HEK293 (cell line): ENCODE measurements at regions not wholly inside any gene's neighbourhood (a gene's known extent, or its start where the extent isn't known, plus 50 kb on each side); places are given as distances from the start of the nearest gene placed in this dataset.

Experiments used
- CTCF ChIA-PET: fragments of 350-600 bp; formaldehyde crosslinking; extraction: SDS; loops from one replicate; lab custom pipeline; 2021; ENCODE audit warnings: antibody characterized with exemption; lab: Yijun Ruan, JAX
- POLR2A ChIA-PET: fragments of 300-600 bp; formaldehyde crosslinking; extraction: SDS; loops from one replicate; lab custom pipeline; 2020; ENCODE audit warnings: antibody characterized with exemption, inconsistent platforms; lab: Yijun Ruan, JAX
- H3K27ac ChIP-seq: fragments of 200-500 bp; sonication (Bioruptor generic); 2 replicates; pipeline ENCODE4 v1.5.1; 2014; ENCODE audit warnings: low read depth, low read length, control low read depth, inconsistent platforms; ENCODE audit errors: extremely low read depth
- H3K36me3 ChIP-seq, 2 experiments: fragments of 200-500 bp in 1 of 2; sonication (Bioruptor generic) in 1 of 2; 1 replicate in 1 of 2; 2 replicates in 1 of 2; pipeline ENCODE4 v1.5.1; 2014 to 2017; ENCODE audit warnings: inconsistent platforms in 2 of 2, low read length in 2 of 2; ENCODE audit not compliant: control insufficient read depth in 2 of 2, insufficient read depth in 1 of 2
- H3K4me1 ChIP-seq: fragments of 200-500 bp; sonication (Bioruptor generic); 2 replicates; pipeline ENCODE4 v1.5.1; 2014; ENCODE audit warnings: mild to moderate bottlenecking, low read length, inconsistent platforms; ENCODE audit not compliant: control insufficient read depth, insufficient read depth
- H3K4me3 ChIP-seq: 2 replicates; pipeline ENCODE4 v1.5.1; 2011; ENCODE audit warnings: low read depth, mild to moderate bottlenecking, control low read depth, low read length, moderate library complexity
- H3K9me3 ChIP-seq: fragments of 200-500 bp; sonication (Bioruptor generic); 2 replicates; pipeline ENCODE4 v1.5.1; 2014; ENCODE audit warnings: low read depth, low read length, inconsistent platforms; ENCODE audit not compliant: control insufficient read depth, insufficient read depth
- GLIS2 ChIP-seq: fragments of 450-650 bp; formaldehyde crosslinking; IDR thresholded peaks from 2 replicates; pipeline ENCODE4 v1.5.1; 2016; ENCODE audit warnings: missing biosample characterization, missing genetic modification characterization
- HOXC10 ChIP-seq: sonication (generic); formaldehyde crosslinking; IDR thresholded peaks from 2 replicates; pipeline ENCODE4 v1.8.1; 2023; ENCODE audit warnings: mild to moderate bottlenecking, missing genetic modification reagents
- MZF1 ChIP-seq: fragments of 450-650 bp; formaldehyde crosslinking; IDR thresholded peaks from 2 replicates; pipeline ENCODE4 v1.5.1; 2017; ENCODE audit warnings: missing biosample characterization, missing genetic modification characterization, borderline replicate concordance
- SP7 ChIP-seq: fragments of 450-650 bp; formaldehyde crosslinking; IDR thresholded peaks from 2 replicates; pipeline ENCODE4 v1.5.1; 2016; ENCODE audit warnings: missing biosample characterization, missing genetic modification characterization
- YY1 ChIP-seq: fragments of 450-650 bp; formaldehyde crosslinking; IDR thresholded peaks from 2 replicates; pipeline ENCODE4 v1.5.1; 2018; ENCODE audit warnings: missing biosample characterization, missing genetic modification characterization
- ZNF138 ChIP-seq: fragments of 450-650 bp; formaldehyde crosslinking; IDR thresholded peaks from 2 replicates; pipeline ENCODE4 v1.5.1; 2016; ENCODE audit warnings: missing biosample characterization, missing genetic modification characterization, borderline replicate concordance
- ZNF169 ChIP-seq: fragments of 450-650 bp; formaldehyde crosslinking; IDR thresholded peaks from 2 replicates; pipeline ENCODE4 v1.5.1; 2016; ENCODE audit warnings: missing biosample characterization, missing genetic modification characterization
- ZNF2 ChIP-seq: fragments of 450-650 bp; formaldehyde crosslinking; IDR thresholded peaks from 2 replicates; pipeline ENCODE4 v1.5.1; 2016; ENCODE audit warnings: missing biosample characterization, missing genetic modification characterization
- ZNF248 ChIP-seq: fragments of 450-650 bp; formaldehyde crosslinking; IDR thresholded peaks from 2 replicates; pipeline ENCODE4 v1.5.1; 2017; ENCODE audit warnings: missing biosample characterization, missing genetic modification characterization
- ZNF423 ChIP-seq: fragments of 450-650 bp; formaldehyde crosslinking; IDR thresholded peaks from 2 replicates; pipeline ENCODE4 v1.5.1; 2016; ENCODE audit warnings: missing biosample characterization, missing genetic modification characterization
- ZNF561 ChIP-seq: fragments of 450-650 bp; IDR thresholded peaks from 2 replicates; pipeline ENCODE4 v1.5.1; 2018; ENCODE audit warnings: missing biosample characterization, missing genetic modification characterization, borderline replicate concordance
- ZSCAN23 ChIP-seq: fragments of 450-650 bp; formaldehyde crosslinking; IDR thresholded peaks from 2 replicates; pipeline ENCODE4 v1.5.1; 2016; ENCODE audit warnings: missing biosample characterization, missing genetic modification characterization
- TF ChIP-seq, protein P1 (sequence below): fragments of 450-650 bp; formaldehyde crosslinking; IDR thresholded peaks from 2 replicates; pipeline ENCODE4 v1.5.1; 2016; ENCODE audit warnings: missing biosample characterization, missing genetic modification characterization
- TF ChIP-seq, protein P2 (sequence below): fragments of 450-650 bp; formaldehyde crosslinking; conservative IDR thresholded peaks from 2 replicates; pipeline ENCODE4 v1.5.1; 2016; ENCODE audit warnings: low read depth, missing biosample characterization, missing genetic modification characterization
- TF ChIP-seq, protein P3 (sequence below): fragments of 450-650 bp; formaldehyde crosslinking; IDR thresholded peaks from 2 replicates; pipeline ENCODE4; 2016; ENCODE audit warnings: missing biosample characterization, missing genetic modification characterization
- TF ChIP-seq, protein P4 (sequence below): fragments of 450-650 bp; formaldehyde crosslinking; IDR thresholded peaks from 2 replicates; pipeline ENCODE4 v1.5.1; 2016; ENCODE audit warnings: missing biosample characterization, missing genetic modification characterization

DNA sequence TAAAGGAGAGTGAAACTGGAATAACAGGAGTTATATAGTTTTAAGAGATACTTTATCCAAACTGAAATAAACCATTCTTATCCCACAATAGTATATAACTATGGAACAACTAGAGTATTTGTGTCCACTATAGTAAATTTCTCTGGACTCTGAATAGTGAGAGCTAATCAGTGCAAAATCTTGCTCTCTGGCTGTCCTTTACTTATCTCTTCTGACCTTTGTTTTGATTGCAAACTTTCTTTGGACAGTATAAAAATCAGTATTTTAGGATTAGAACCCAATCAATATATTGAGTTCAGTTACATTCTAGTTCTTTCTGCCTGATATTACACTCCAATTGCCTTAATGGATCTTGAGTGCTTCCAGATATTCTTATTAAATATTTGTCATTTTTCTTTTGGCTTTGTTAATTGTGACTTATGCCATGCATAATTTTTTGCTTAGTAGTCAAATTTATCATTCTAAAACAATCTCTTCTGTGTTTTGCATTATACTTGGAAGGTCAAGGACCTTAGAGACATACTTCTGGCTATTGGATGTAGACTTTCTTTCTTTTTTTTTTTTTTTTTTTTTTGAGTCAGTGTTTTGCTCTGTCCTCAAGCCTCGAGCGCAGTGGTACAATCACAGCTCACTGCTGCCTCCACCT is 89.9 kb upstream of the AMN1 start (continued):
- TF ChIP-seq, protein P1, sequence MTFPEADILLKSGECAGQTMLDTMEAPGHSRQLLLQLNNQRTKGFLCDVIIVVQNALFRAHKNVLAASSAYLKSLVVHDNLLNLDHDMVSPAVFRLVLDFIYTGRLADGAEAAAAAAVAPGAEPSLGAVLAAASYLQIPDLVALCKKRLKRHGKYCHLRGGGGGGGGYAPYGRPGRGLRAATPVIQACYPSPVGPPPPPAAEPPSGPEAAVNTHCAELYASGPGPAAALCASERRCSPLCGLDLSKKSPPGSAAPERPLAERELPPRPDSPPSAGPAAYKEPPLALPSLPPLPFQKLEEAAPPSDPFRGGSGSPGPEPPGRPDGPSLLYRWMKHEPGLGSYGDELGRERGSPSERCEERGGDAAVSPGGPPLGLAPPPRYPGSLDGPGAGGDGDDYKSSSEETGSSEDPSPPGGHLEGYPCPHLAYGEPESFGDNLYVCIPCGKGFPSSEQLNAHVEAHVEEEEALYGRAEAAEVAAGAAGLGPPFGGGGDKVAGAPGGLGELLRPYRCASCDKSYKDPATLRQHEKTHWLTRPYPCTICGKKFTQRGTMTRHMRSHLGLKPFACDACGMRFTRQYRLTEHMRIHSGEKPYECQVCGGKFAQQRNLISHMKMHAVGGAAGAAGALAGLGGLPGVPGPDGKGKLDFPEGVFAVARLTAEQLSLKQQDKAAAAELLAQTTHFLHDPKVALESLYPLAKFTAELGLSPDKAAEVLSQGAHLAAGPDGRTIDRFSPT: no peak
- TF ChIP-seq YY1 (no peak), MZF1 (tag by site-specific recombination) (no peak), ZNF561 (tag by site-specific recombination) (no peak), ZNF169 (tag by site-specific recombination) (no peak), ZNF248 (tag by site-specific recombination) (no peak), ZNF2 (tag by site-specific recombination) (no peak), ZNF423 (tag by site-specific recombination) (no peak), ZNF138 (no peak)
- TF ChIP-seq, protein P2, sequence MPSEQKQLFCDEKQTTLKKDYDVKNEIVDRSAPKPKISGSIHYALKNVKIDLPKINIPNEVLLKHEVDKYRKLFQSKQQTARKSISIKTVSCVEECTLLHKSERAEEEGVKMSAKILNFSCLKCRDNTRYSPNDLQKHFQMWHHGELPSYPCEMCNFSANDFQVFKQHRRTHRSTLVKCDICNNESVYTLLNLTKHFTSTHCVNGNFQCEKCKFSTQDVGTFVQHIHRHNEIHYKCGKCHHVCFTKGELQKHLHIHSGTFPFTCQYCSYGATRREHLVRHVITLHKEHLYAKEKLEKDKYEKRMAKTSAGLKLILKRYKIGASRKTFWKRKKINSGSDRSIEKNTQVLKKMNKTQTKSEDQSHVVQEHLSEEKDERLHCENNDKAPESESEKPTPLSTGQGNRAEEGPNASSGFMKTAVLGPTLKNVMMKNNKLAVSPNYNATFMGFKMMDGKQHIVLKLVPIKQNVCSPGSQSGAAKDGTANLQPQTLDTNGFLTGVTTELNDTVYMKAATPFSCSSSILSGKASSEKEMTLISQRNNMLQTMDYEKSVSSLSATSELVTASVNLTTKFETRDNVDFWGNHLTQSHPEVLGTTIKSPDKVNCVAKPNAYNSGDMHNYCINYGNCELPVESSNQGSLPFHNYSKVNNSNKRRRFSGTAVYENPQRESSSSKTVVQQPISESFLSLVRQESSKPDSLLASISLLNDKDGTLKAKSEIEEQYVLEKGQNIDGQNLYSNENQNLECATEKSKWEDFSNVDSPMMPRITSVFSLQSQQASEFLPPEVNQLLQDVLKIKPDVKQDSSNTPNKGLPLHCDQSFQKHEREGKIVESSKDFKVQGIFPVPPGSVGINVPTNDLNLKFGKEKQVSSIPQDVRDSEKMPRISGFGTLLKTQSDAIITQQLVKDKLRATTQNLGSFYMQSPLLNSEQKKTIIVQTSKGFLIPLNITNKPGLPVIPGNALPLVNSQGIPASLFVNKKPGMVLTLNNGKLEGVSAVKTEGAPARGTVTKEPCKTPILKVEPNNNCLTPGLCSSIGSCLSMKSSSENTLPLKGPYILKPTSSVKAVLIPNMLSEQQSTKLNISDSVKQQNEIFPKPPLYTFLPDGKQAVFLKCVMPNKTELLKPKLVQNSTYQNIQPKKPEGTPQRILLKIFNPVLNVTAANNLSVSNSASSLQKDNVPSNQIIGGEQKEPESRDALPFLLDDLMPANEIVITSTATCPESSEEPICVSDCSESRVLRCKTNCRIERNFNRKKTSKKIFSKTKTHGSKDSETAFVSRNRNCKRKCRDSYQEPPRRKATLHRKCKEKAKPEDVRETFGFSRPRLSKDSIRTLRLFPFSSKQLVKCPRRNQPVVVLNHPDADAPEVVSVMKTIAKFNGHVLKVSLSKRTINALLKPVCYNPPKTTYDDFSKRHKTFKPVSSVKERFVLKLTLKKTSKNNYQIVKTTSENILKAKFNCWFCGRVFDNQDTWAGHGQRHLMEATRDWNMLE (tag by site-specific recombination): no peak
- TF ChIP-seq, protein P3, sequence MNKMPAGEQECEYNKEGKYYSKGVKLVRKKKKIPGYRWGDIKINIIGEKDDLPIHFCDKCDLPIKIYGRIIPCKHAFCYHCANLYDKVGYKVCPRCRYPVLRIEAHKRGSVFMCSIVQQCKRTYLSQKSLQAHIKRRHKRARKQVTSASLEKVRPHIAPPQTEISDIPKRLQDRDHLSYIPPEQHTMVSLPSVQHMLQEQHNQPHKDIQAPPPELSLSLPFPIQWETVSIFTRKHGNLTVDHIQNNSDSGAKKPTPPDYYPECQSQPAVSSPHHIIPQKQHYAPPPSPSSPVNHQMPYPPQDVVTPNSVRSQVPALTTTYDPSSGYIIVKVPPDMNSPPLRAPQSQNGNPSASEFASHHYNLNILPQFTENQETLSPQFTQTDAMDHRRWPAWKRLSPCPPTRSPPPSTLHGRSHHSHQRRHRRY (tag by site-specific recombination): no peak

DNA sequence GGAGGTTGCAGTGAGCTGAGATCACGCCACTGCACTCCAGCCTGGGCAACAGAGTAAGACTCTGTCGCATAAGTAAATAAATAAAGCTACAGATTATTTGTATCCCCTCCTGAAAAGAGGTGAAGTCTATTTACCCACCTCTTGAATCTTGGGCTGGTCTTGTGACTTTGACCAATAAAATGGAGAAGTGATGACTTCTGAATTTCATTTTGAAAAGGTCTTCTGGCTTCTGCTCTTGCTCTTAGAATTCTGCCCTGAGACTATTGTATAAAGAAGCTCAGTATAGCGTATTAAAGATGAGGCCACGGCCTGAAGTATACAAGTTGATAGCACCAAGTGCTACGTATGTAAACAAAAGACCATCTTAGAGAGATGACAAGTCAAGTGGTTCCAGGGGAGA is 88.3 kb upstream of the AMN1 start:
- Histone ChIP-seq H3K36me3 (no peaks in the 10 kb centered on the region), H3K4me3 (no peak overlapping the region), H3K27ac (no peak overlapping the region), H3K9me3 (no peaks in the 10 kb centered on the region), H3K4me1 (no peaks in the 10 kb centered on the region)
- POLR2A ChIA-PET: no interaction called here
- CTCF ChIA-PET: interaction anchor here (0.6 kb wide), 1 partner anchor 9 kb away, joined by 3 read pairs; no protein-coding TSS in a partner anchor
- no peak for TF ChIP-seq GLIS2 (tag by site-specific recombination)
- no peak for TF ChIP-seq ZSCAN23 (tag by site-specific recombination)
- TF ChIP-seq HOXC10 (CRISPR knock-in tag): no peak
- no peak for TF ChIP-seq SP7 (tag by site-specific recombination)
- TF ChIP-seq, protein P4, sequence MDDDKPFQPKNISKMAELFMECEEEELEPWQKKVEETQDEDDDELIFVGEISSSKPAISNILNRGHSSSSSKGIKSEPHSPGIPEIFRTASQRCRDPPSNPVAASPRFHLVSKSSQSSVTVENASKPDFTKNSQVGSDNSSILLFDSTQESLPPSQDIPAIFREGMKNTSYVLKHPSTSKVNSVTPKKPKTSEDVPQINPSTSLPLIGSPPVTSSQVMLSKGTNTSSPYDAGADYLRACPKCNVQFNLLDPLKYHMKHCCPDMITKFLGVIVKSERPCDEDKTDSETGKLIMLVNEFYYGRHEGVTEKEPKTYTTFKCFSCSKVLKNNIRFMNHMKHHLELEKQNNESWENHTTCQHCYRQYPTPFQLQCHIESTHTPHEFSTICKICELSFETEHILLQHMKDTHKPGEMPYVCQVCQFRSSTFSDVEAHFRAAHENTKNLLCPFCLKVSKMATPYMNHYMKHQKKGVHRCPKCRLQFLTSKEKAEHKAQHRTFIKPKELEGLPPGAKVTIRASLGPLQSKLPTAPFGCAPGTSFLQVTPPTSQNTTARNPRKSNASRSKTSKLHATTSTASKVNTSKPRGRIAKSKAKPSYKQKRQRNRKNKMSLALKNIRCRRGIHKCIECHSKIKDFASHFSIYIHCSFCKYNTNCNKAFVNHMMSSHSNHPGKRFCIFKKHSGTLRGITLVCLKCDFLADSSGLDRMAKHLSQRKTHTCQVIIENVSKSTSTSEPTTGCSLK (tag by site-specific recombination): no peak
